ENCODE measurements at regions not wholly inside any gene's neighbourhood (a gene's known extent, or its start where the extent isn't known, plus 50 kb on each side); places are given as distances from the start of the nearest gene placed in this dataset.
"Not testable (repeated sequence)": the region's sequence is repeated elsewhere in the genome, so short reads cannot be mapped to it uniquely, and the experiment has no call there.

- intact Hi-C loops (cut with DNase I; ENCODE audit: low total_unique reads); H3K9me3 ChIP-seq; H3K36me3 ChIP-seq; H3K27me3 ChIP-seq; H3K4me3 ChIP-seq: not testable (repeated sequence)
- peak overlapping the region in 1 of 2 donors; percentile 33 for H3K27ac ChIP-seq
- peak in 1 of 2 donors; percentile 18 for DNase-seq
- H3K4me1 ChIP-seq = peaks cover 0 to 12% of the 10 kb centered on the region in 2 donors
Observed at GRCh38 chr16:29133681-29134430, 149.0 kb downstream of the LAT start.

- DNase-seq = peak in 1 of 2 donors; percentile 11
- H3K27me3 ChIP-seq; H3K27ac ChIP-seq; intact Hi-C loops (cut with DNase I; ENCODE audit: low total_unique reads); H3K9me3 ChIP-seq; H3K36me3 ChIP-seq; H3K4me3 ChIP-seq: not testable (repeated sequence)
- H3K4me1 ChIP-seq = peaks cover 0 to 12% of the 10 kb centered on the region in 2 donors
Observed at GRCh38 chr16:29132869-29133268, 148.0 kb downstream of the LAT start.

- DNase-seq = peak in 1 of 2 donors; percentile 36
- intact Hi-C loops (cut with DNase I; ENCODE audit: low total_unique reads) = not testable (repeated sequence)
- H3K27ac ChIP-seq = peak overlapping the region in 1 of 2 donors; percentile 76
Observed at GRCh38 chr16:29132444-29132843, 147.6 kb downstream of the LAT start.

GRCh38 chr16:29130901-29131851, 146.3 kb downstream of the LAT start:
- H3K9me3 ChIP-seq; H3K4me3 ChIP-seq; H3K36me3 ChIP-seq; H3K27me3 ChIP-seq; intact Hi-C loops (cut with DNase I; ENCODE audit: low total_unique reads): not testable (repeated sequence)
- DNase-seq = peak in 1 of 2 donors; percentile 50
- H3K4me1 ChIP-seq = peaks cover 0 to 12% of the 10 kb centered on the region in 2 donors
- peak overlapping the region; percentile 66 to 76 for H3K27ac ChIP-seq

More at GRCh38 chr16:29132444-29132843, 147.6 kb downstream of the LAT start:
- H3K4me1 ChIP-seq = peaks cover 0 to 12% of the 10 kb centered on the region in 2 donors
- not testable (repeated sequence) for H3K36me3 ChIP-seq, H3K9me3 ChIP-seq, H3K27me3 ChIP-seq, H3K4me3 ChIP-seq

GRCh38 chr16:29130131-29130711, 145.4 kb downstream of the LAT start:
- H3K4me1 ChIP-seq = peaks cover 0 to 12% of the 10 kb centered on the region in 2 donors
- H3K36me3 ChIP-seq; intact Hi-C loops (cut with DNase I; ENCODE audit: low total_unique reads); H3K4me3 ChIP-seq; H3K9me3 ChIP-seq; H3K27me3 ChIP-seq: not testable (repeated sequence)
- DNase-seq = peak; percentile 44 to 70
- peak overlapping the region; percentile 67 to 76 for H3K27ac ChIP-seq

- Histone ChIP-seq H3K4me1 (peaks cover 0 to 12% of the 10 kb centered on the region in 2 donors), H3K27ac (peak overlapping the region; percentile 67 to 76)
- H3K36me3 ChIP-seq; H3K27me3 ChIP-seq; H3K4me3 ChIP-seq; intact Hi-C loops (cut with DNase I; ENCODE audit: low total_unique reads); H3K9me3 ChIP-seq: not testable (repeated sequence)
- peak; percentile 79 to 81 for DNase-seq
Observed at GRCh38 chr16:29129458-29130038, 144.7 kb downstream of the LAT start.

GRCh38 chr16:29128732-29129457, 144.0 kb downstream of the LAT start:
- peak overlapping the region in 1 of 2 donors; percentile 76 for H3K27ac ChIP-seq
- H3K9me3 ChIP-seq; intact Hi-C loops (cut with DNase I; ENCODE audit: low total_unique reads); H3K36me3 ChIP-seq; DNase-seq; H3K4me3 ChIP-seq; H3K27me3 ChIP-seq: not testable (repeated sequence)
- peaks cover 0 to 10% of the 10 kb centered on the region in 2 donors for H3K4me1 ChIP-seq

- H3K36me3 ChIP-seq; H3K4me3 ChIP-seq; H3K9me3 ChIP-seq; H3K4me1 ChIP-seq; H3K27me3 ChIP-seq; intact Hi-C loops (cut with DNase I; ENCODE audit: low total_unique reads); DNase-seq: not testable (repeated sequence)
- H3K27ac ChIP-seq = peak overlapping the region in 1 of 2 donors; percentile 21
Observed at GRCh38 chr16:29127806-29128420, 143.1 kb downstream of the LAT start.

Data from uterus (tissue), 3 donors.